ENCODE measurements at regions not wholly inside any gene's neighbourhood (a gene's known extent, or its start where the extent isn't known, plus 50 kb on each side); places are given as distances from the start of the nearest gene placed in this dataset.
"Not testable (repeated sequence)": the region's sequence is repeated elsewhere in the genome, so short reads cannot be mapped to it uniquely, and the experiment has no call there.

DNA sequence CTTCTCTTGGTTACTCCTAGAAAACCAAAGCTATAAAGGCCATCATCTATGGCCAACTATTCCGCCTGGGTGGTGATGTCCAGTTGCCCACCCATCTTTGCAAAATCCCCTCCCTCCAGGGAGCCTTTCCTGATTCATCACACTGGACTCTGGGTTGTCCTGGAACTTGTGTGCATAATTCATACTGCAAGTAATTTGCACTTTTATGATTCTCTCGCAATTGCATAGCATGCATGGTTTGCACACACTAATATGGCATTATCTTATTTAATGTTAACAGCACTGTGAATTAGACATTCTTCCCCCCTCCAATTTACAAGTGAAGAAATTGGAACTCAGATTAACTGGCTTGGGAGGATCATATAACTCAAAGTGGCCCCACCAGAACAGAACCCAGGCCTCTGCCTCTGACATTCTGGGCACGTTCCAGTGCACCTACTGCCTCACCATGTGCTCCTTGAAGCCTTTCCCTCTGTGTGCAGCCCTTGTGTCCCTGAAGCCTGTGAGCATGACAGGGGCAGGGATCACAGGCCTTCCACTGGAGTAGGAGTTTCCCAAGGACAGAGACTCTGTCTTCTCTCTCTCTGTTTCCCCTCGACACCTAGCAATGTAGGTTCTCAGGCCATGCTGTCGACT lies 98.9 kb upstream of the IPO9 start:
- Histone ChIP-seq H3K4me3 (no peak overlapping the region), H3K4me2 (peak overlapping the region in 7 of 11 experiments; percentile 19 to 63 (median 46); a peak in 10 of 22 replicates), H4K20me1 (peaks cover 4 to 100% (median 89%) of the 10 kb centered on the region in 11 experiments; a peak in 20 of 22 replicates), H3K27me3 (no peaks in the 10 kb centered on the region), H3K9me3 (replicated peaks in 1 of 11) (no peaks in the 10 kb centered on the region), H3K9ac (no peak overlapping the region), H3K27ac (no peak overlapping the region), H3K36me3 (peaks cover 5 to 71% (median 58%) of the 10 kb centered on the region in 11 experiments; a peak in 16 of 22 replicates), H3K4me1 (peaks cover 8 to 47% (median 29%) of the 10 kb centered on the region in 10 experiments; a peak in 19 of 20 replicates)
- TF ChIP-seq Cebpa-rat (IDR thresholded peaks at IDR 0.05), result no peak

DNA sequence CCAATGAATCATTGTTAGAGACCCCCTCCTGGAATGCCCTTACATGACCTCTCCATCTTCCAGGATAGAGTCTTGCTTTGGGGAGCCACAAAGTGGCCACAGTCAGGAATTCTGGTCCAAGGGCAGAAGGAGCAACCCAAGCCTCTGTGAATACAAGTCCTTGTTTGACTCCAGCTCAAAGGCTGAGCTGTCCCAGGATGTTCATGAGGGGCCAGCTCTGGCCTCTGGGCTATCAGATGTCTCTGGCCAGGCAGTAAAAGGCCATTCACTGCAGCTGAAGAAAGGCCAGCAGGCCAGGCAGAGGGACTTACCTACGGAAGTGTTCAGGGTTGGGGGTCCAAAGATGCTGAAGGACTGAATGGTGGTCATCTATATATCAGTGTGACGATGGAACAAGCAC lies 98.3 kb upstream of the IPO9 start:
- H3K36me3 ChIP-seq, result peaks cover 3 to 71% (median 57%) of the 10 kb centered on the region in 11 experiments; a peak in 16 of 22 replicates
- no peak overlapping the region for H3K4me3 ChIP-seq
- no peaks in the 10 kb centered on the region for H3K27me3 ChIP-seq
- peak overlapping the region in 1 of 11 experiments; percentile 7; a peak in 1 of 22 replicates for H3K9ac ChIP-seq
- peaks cover 4 to 100% (median 89%) of the 10 kb centered on the region in 11 experiments; a peak in 20 of 22 replicates for H4K20me1 ChIP-seq
- peaks cover 11 to 50% (median 33%) of the 10 kb centered on the region in 10 experiments; a peak in 19 of 20 replicates for H3K4me1 ChIP-seq
- H3K4me2 ChIP-seq, result peak overlapping the region in 8 of 11 experiments; percentile 19 to 65 (median 50); a peak in 11 of 22 replicates
- TF ChIP-seq Cebpa-rat (IDR thresholded peaks at IDR 0.05), result no peak
- no peak overlapping the region for H3K27ac ChIP-seq
- H3K9me3 ChIP-seq (replicated peaks in 1 of 11), result no peaks in the 10 kb centered on the region

DNA sequence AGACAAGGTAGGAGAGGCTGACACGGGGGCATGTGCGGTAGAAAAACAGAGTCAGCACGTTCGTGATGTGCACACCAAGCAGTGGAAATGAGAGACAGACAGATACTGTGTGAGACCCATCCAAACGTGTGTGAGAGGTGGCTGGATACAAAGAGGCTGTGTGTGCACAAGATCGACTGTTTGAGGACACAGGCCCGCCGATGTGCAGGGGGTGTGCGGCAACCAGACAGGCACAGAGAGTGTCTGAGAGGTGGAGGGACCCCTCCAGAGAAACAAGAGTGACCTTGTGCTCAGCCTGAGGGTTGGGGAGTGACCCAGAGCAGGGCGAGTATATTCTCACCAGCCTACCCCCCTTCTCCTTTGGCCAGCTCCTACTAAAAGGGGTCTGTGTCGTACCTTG lies 97.8 kb upstream of the IPO9 start:
- Histone ChIP-seq H3K4me1 (peaks cover 11 to 54% (median 38%) of the 10 kb centered on the region in 10 experiments; a peak in 19 of 20 replicates), H3K36me3 (peaks cover 2 to 70% (median 52%) of the 10 kb centered on the region in 11 experiments; a peak in 16 of 22 replicates), H3K4me2 (peak overlapping the region in 8 of 11 experiments; percentile 19 to 65 (median 50); a peak in 14 of 22 replicates), H4K20me1 (peaks cover 4 to 100% (median 90%) of the 10 kb centered on the region in 11 experiments; a peak in 21 of 22 replicates), H3K4me3 (no peak overlapping the region), H3K9me3 (replicated peaks in 1 of 11) (no peaks in the 10 kb centered on the region), H3K27me3 (no peaks in the 10 kb centered on the region), H3K9ac (peak overlapping the region in 5 of 11 experiments; percentile 4 to 62 (median 17); a peak in 4 of 22 replicates), H3K27ac (peak overlapping the region in 3 of 11 experiments; percentile 13 to 33 (median 25); a peak in 3 of 22 replicates)
- TF ChIP-seq Cebpa-rat (IDR thresholded peaks at IDR 0.05), result no peak

DNA sequence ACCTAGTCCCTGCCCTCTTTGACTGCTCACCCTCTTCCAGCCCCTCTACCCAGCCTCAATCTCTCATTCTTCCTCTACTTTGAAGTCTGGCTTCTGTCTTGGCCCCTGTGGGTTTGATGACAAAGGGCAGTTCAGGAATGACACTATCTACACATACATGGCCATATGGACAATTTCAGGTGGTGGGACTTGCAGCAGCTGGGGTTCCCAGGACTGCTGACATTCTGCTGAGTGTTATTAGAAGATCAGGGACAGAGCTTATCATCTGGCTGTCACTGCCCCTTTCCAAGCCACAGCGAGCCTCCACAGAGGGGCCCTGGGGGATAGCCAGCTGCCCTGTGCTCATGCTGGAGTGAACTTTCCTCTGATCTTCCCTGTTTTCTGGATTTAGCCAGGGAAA lies 97.4 kb upstream of the IPO9 start:
- Histone ChIP-seq H3K9ac (peak overlapping the region in 5 of 11 experiments; percentile 4 to 62 (median 17); a peak in 5 of 22 replicates), H3K9me3 (replicated peaks in 1 of 11) (no peaks in the 10 kb centered on the region), H3K27ac (peak overlapping the region in 3 of 11 experiments; percentile 13 to 33 (median 25); a peak in 4 of 22 replicates)

DNA sequence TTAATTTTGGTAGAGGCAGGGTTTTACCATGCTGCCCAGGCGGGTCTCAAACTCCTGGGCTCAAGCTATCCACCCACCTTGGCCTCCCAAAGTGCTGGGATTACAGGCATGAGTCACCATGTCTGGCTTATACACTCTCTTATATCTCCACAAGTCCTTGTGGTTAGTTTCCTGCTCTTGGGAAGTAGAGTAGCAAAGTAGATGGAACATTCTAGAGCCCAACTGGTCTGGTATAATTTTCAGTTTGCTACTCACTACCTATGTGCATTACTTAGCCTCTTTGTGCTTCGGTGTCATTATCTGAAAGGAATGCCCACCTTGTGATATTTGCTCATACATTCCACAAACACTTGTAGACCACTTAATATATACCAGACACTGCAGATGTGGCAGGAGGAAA lies 96.6 kb upstream of the IPO9 start:
- no peak overlapping the region for H3K4me3 ChIP-seq
- H3K9me3 ChIP-seq (replicated peaks in 1 of 11), result no peaks in the 10 kb centered on the region
- no peak overlapping the region for H3K27ac ChIP-seq
- H3K9ac ChIP-seq, result no peak overlapping the region
- H3K4me1 ChIP-seq, result peaks cover 21 to 66% (median 50%) of the 10 kb centered on the region in 10 experiments
- peaks cover 7 to 100% (median 94%) of the 10 kb centered on the region in 11 experiments; a peak in 21 of 22 replicates for H4K20me1 ChIP-seq
- H3K27me3 ChIP-seq, result no peaks in the 10 kb centered on the region
- no peak for TF ChIP-seq Cebpa-rat (IDR thresholded peaks at IDR 0.05)
- H3K36me3 ChIP-seq, result peaks cover 2 to 60% (median 45%) of the 10 kb centered on the region in 11 experiments; a peak in 16 of 22 replicates
- peak overlapping the region in 2 of 11 experiments; percentile 59 to 65; a peak in 1 of 22 replicates for H3K4me2 ChIP-seq

More for the DNA sequence above, 97.4 kb upstream of the IPO9 start:
- Histone ChIP-seq H3K27me3 (no peaks in the 10 kb centered on the region), H3K36me3 (peaks cover 2 to 66% (median 51%) of the 10 kb centered on the region in 11 experiments; a peak in 16 of 22 replicates), H4K20me1 (peaks cover 7 to 100% (median 92%) of the 10 kb centered on the region in 11 experiments; a peak in 21 of 22 replicates), H3K4me2 (peak overlapping the region in 7 of 11 experiments; percentile 31 to 65 (median 54); a peak in 12 of 22 replicates), H3K4me1 (peaks cover 13 to 59% (median 42%) of the 10 kb centered on the region in 10 experiments), H3K4me3 (no peak overlapping the region)
- TF ChIP-seq Cebpa-rat (IDR thresholded peaks at IDR 0.05), result no peak

DNA sequence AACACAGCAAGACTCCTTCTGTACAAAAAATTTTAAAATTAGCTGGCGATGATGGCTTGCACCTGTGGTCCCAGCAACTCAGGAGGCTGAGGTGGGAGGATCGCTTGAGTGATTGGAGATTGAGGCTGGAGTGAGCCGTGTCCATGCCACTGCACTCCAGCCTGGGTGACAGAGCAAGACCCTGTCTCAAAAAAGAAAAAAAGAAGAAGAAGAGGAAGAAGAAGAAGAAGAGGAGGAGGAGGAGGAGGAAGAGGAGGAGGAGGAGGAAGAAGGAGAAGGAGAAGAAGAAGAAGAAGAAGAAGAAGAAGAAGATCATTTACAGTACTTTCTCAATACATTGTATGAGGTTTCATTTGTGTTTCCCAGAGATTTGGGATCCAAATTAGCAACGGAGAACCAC lies 94.7 kb upstream of the IPO9 start:
- H3K4me3 ChIP-seq; H3K9me3 ChIP-seq (replicated peaks in 1 of 11); H3K27me3 ChIP-seq; H3K27ac ChIP-seq; H3K9ac ChIP-seq: not testable (repeated sequence)
- Histone ChIP-seq H3K4me1 (peaks cover 39 to 81% (median 69%) of the 10 kb centered on the region in 10 experiments), H3K4me2 (peak overlapping the region in 4 of 11 experiments; percentile 2 to 53 (median 16); a peak in 4 of 22 replicates), H3K36me3 (peaks cover 2 to 52% (median 28%) of the 10 kb centered on the region in 11 experiments; a peak in 15 of 22 replicates), H4K20me1 (peaks cover 12 to 100% (median 95%) of the 10 kb centered on the region in 11 experiments; a peak in 20 of 22 replicates)

DNA sequence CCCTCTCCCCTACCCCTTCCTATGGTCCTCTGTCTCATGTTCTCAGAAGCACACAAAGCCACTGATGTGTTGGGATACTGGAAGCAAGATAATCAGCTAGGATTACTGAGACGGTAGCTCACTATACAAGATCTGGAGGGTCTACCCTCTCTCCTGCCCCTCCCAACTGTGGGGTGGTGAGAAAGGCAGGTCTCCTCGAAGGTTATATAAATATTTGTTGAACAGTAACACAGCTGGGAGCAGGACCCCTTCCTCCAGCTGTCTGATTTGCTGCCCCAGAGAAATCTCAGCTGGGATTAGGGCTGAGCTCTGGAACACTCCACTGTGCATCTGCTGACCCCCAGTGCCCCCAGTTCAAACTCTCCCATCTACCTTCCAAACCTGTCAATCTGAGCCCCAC lies 94.2 kb upstream of the IPO9 start:
- Histone ChIP-seq H3K4me3 (no peak overlapping the region), H4K20me1 (peaks cover 12 to 100% (median 97%) of the 10 kb centered on the region in 11 experiments; a peak in 20 of 22 replicates), H3K36me3 (peaks cover 2 to 51% (median 24%) of the 10 kb centered on the region in 11 experiments; a peak in 14 of 22 replicates), H3K9me3 (replicated peaks in 1 of 11) (no peaks in the 10 kb centered on the region), H3K4me2 (peak overlapping the region in 4 of 11 experiments; percentile 2 to 53 (median 16); a peak in 4 of 22 replicates), H3K9ac (no peak overlapping the region), H3K4me1 (peaks cover 42 to 85% (median 71%) of the 10 kb centered on the region in 10 experiments), H3K27me3 (no peaks in the 10 kb centered on the region), H3K27ac (no peak overlapping the region)
- no peak for TF ChIP-seq Cebpa-rat (IDR thresholded peaks at IDR 0.05)

DNA sequence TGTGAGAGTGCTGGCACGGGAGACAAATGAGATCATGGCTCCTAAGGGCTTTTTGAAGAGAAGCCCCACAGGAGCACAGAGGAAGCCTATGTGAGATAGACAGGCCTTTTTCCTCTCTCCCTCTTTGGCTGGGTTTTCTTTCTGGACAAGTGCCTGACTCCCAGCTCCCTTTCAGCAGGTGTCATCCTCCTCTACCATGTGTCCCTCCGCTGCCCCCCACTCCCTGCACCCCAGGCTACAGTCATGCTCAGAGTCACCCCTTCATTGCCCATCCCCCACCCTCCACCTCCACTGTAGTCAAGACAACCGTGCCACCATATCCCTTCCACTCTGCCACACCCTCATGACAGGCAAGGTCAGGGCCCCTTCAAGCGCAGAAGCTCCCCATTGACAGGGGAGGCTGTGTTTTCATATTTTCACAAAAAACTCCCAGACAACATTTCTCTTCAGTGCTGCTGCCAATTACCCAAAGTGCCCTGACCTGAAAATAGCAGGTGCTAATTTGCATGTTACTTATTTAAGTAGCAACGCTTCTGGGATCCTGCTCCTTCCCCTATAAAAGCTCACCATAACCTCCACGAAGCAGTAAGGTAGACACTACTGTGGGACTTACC lies 92.1 kb upstream of the IPO9 start:
- Histone ChIP-seq H3K4me2 (peak overlapping the region; percentile 58 to 99 (median 94)), H3K4me3 (no peak overlapping the region; a peak in 2 of 20 replicates), H3K9me3 (replicated peaks in 1 of 11) (no peaks in the 10 kb centered on the region), H3K27ac (0 out of 22 replicates have a peak overlapping the region, but pooled peaks of 1 of the 11 experiments have one; percentile 5), H3K4me1 (peaks cover 61 to 86% (median 69%) of the 10 kb centered on the region in 10 experiments), H3K27me3 (no peaks in the 10 kb centered on the region), H4K20me1 (peaks cover 20 to 100% (median 96%) of the 10 kb centered on the region in 11 experiments; a peak in 20 of 22 replicates), H3K9ac (peak overlapping the region in 1 of 11 experiments; percentile 41; a peak in 1 of 22 replicates), H3K36me3 (peaks cover 2 to 41% (median 17%) of the 10 kb centered on the region in 11 experiments; a peak in 14 of 22 replicates)
- no peak for TF ChIP-seq Cebpa-rat (IDR thresholded peaks at IDR 0.05)

Measured in BLaER1 treated with 17β-estradiol and CSF1 and Interleukin-3, amounts not matched to agents 10 nM and 100 nM (cell line).